Left ventricle myocardium inferior (tissue), 1 donor: ENCODE measurements at regions not wholly inside any gene's neighbourhood (a gene's known extent, or its start where the extent isn't known, plus 50 kb on each side); places are given as distances from the start of the nearest gene placed in this dataset.

Experiments used
- DNase-seq: peaks from one replicate; pipeline ENCODE4 v3.0.0-alpha.2; 2020
- H3K27ac ChIP-seq: fragments of 200-600 bp; replicated peaks from 2 replicates; pipeline ENCODE4 v1.8.0; 2021
- H3K27me3 ChIP-seq: fragments of 200-600 bp; 2 replicates; pipeline ENCODE4 v1.8.0; 2021; ENCODE audit warnings: low read depth
- H3K36me3 ChIP-seq: fragments of 200-600 bp; 2 replicates; pipeline ENCODE4 v1.8.0; 2021
- H3K4me1 ChIP-seq: fragments of 200-600 bp; 2 replicates; pipeline ENCODE4 v1.8.0; 2021
- H3K4me3 ChIP-seq: fragments of 200-600 bp; 2 replicates; pipeline ENCODE4 v1.8.0; 2021; ENCODE audit warnings: mild to moderate bottlenecking, moderate library complexity
- H3K9me3 ChIP-seq: fragments of 200-600 bp; replicated peaks from 2 replicates; pipeline ENCODE4 v1.8.0; 2021
- CTCF ChIP-seq: fragments of 200-600 bp; IDR thresholded peaks from 2 replicates; pipeline ENCODE4 v1.8.0; 2021; ENCODE audit warnings: antibody characterized with exemption, mild to moderate bottlenecking, borderline replicate concordance
- intact Hi-C: fragments of 100-400 bp; cut with micrococcal nuclease; formaldehyde crosslinking; loops from one replicate; pipeline ENCODE4 v1.11.0; 2022
- donor health status: DM: no; HTN: yes; CAD: no; lungs with severe emphysema.

GRCh38 chr16:52624891-52625290 lies 77.9 kb upstream of the TOX3 start:
- Histone ChIP-seq H3K4me1 (no peaks in the 10 kb centered on the region), H3K36me3 (no peaks in the 10 kb centered on the region), H3K9me3 (no peaks in the 10 kb centered on the region), H3K27me3 (peaks cover 12% of the 10 kb centered on the region), H3K4me3 (no peak overlapping the region), H3K27ac (no peak overlapping the region)
- no peak for TF ChIP-seq CTCF
- no peak for DNase-seq
- intact Hi-C loops = no loop called here

GRCh38 chr16:52621651-52622050 lies 74.7 kb upstream of the TOX3 start:
- no peaks in the 10 kb centered on the region for H3K4me1 ChIP-seq
- TF ChIP-seq CTCF = no peak
- peaks cover 17% of the 10 kb centered on the region for H3K9me3 ChIP-seq
- no peak for DNase-seq
- H3K27ac ChIP-seq = no peak overlapping the region
- H3K27me3 ChIP-seq = peaks cover 12% of the 10 kb centered on the region
- intact Hi-C loops = no loop called here
- no peaks in the 10 kb centered on the region for H3K36me3 ChIP-seq
- no peak overlapping the region for H3K4me3 ChIP-seq

GRCh38 chr16:52618753-52619497 lies 72.0 kb upstream of the TOX3 start:
- Histone ChIP-seq H3K9me3 (peaks cover 17% of the 10 kb centered on the region), H3K36me3 (no peaks in the 10 kb centered on the region), H3K4me3 (no peak overlapping the region), H3K27me3 (peaks cover 3% of the 10 kb centered on the region), H3K4me1 (no peaks in the 10 kb centered on the region), H3K27ac (no peak overlapping the region)
- intact Hi-C loops = no loop called here
- DNase-seq = no peak
- no peak for TF ChIP-seq CTCF

- no peak for TF ChIP-seq CTCF
- H3K36me3 ChIP-seq = no peaks in the 10 kb centered on the region
- H3K27ac ChIP-seq = no peak overlapping the region
- DNase-seq = no peak
- peaks cover 3% of the 10 kb centered on the region for H3K27me3 ChIP-seq
- no peaks in the 10 kb centered on the region for H3K4me1 ChIP-seq
- no peak overlapping the region for H3K4me3 ChIP-seq
- peaks cover 17% of the 10 kb centered on the region for H3K9me3 ChIP-seq
- intact Hi-C loops = no loop called here
Observed at GRCh38 chr16:52617591-52617990, 70.6 kb upstream of the TOX3 start.

GRCh38 chr16:52613508-52613907 lies 66.6 kb upstream of the TOX3 start:
- peaks cover 10% of the 10 kb centered on the region for H3K9me3 ChIP-seq
- H3K4me3 ChIP-seq = no peak overlapping the region
- intact Hi-C loops = no loop called here
- no peaks in the 10 kb centered on the region for H3K27me3 ChIP-seq
- no peak for DNase-seq
- no peak for TF ChIP-seq CTCF
- H3K36me3 ChIP-seq = no peaks in the 10 kb centered on the region
- H3K27ac ChIP-seq = no peak overlapping the region
- no peaks in the 10 kb centered on the region for H3K4me1 ChIP-seq
